RKO (cell line): ENCODE measurements at regions not wholly inside any gene's neighbourhood (a gene's known extent, or its start where the extent isn't known, plus 50 kb on each side); places are given as distances from the start of the nearest gene placed in this dataset.

ENCODE experiments used
- DNase-seq: peaks from one replicate; pipeline ENCODE4 v3.0.0-alpha.2; 2016; ENCODE audit warnings: low spot score

GRCh38 chr4:117326091-117326490, 240.7 kb upstream of the TRAM1L1 start:
- no peak for DNase-seq

- no peak for DNase-seq
Measured at GRCh38 chr4:117327491-117327890, 242.1 kb upstream of the TRAM1L1 start.

GRCh38 chr4:117328333-117328732, 243.0 kb upstream of the TRAM1L1 start:
- no peak for DNase-seq

- DNase-seq: no peak
Measured at GRCh38 chr4:117331817-117332216, 246.4 kb upstream of the TRAM1L1 start.

- no peak for DNase-seq
Measured at GRCh38 chr4:117334451-117335188, 249.2 kb upstream of the TRAM1L1 start.

- DNase-seq: no peak
Measured at GRCh38 chr4:117357437-117357836, 272.1 kb upstream of the TRAM1L1 start.

- DNase-seq: no peak
Measured at GRCh38 chr4:117357866-117358265, 272.5 kb upstream of the TRAM1L1 start.

- no peak for DNase-seq
Measured at GRCh38 chr4:117370944-117371668, 285.7 kb upstream of the TRAM1L1 start.

GRCh38 chr4:117375101-117375500, 289.7 kb upstream of the TRAM1L1 start:
- DNase-seq: no peak

- no peak for DNase-seq
Measured at GRCh38 chr4:117376692-117377091, 291.3 kb upstream of the TRAM1L1 start.

- no peak for DNase-seq
Measured at GRCh38 chr4:117378942-117379341, 293.6 kb upstream of the TRAM1L1 start.

- no peak for DNase-seq
Measured at GRCh38 chr4:117383468-117383867, 298.1 kb upstream of the TRAM1L1 start.

GRCh38 chr4:117385526-117385925, 300.1 kb upstream of the TRAM1L1 start:
- DNase-seq: peak; percentile 24

- DNase-seq: no peak
Measured at GRCh38 chr4:117387072-117387471, 301.7 kb upstream of the TRAM1L1 start.

GRCh38 chr4:117400039-117400835, 314.9 kb upstream of the TRAM1L1 start:
- peak; percentile 80 for DNase-seq

GRCh38 chr4:117412661-117413060, 327.3 kb upstream of the TRAM1L1 start:
- no peak for DNase-seq

- peak; percentile 48 for DNase-seq
Measured at GRCh38 chr4:117417856-117418255, 332.5 kb upstream of the TRAM1L1 start.

- DNase-seq: no peak
Measured at GRCh38 chr4:117420948-117421347, 335.6 kb upstream of the TRAM1L1 start.

- DNase-seq: no peak
Measured at GRCh38 chr4:117421706-117422105, 336.3 kb upstream of the TRAM1L1 start.

GRCh38 chr4:117422297-117422696, 336.9 kb upstream of the TRAM1L1 start:
- DNase-seq: no peak

GRCh38 chr4:117425636-117426035, 340.3 kb upstream of the TRAM1L1 start:
- DNase-seq: no peak

GRCh38 chr4:117428536-117428935, 343.2 kb upstream of the TRAM1L1 start:
- DNase-seq: no peak

- no peak for DNase-seq
Measured at GRCh38 chr4:117429061-117429460, 343.7 kb upstream of the TRAM1L1 start.
